DMS153 treated with DMSO at 0.1 percent for 48 hours (cell line): ENCODE measurements at regions not wholly inside any gene's neighbourhood (a gene's known extent, or its start where the extent isn't known, plus 50 kb on each side); places are given as distances from the start of the nearest gene placed in this dataset.

Source experiments
- DNase-seq: peaks from one replicate; lab custom pipeline; 2025; ENCODE audit not compliant: unreplicated experiment; lab: John Stamatoyannopoulos, UW

DNA sequence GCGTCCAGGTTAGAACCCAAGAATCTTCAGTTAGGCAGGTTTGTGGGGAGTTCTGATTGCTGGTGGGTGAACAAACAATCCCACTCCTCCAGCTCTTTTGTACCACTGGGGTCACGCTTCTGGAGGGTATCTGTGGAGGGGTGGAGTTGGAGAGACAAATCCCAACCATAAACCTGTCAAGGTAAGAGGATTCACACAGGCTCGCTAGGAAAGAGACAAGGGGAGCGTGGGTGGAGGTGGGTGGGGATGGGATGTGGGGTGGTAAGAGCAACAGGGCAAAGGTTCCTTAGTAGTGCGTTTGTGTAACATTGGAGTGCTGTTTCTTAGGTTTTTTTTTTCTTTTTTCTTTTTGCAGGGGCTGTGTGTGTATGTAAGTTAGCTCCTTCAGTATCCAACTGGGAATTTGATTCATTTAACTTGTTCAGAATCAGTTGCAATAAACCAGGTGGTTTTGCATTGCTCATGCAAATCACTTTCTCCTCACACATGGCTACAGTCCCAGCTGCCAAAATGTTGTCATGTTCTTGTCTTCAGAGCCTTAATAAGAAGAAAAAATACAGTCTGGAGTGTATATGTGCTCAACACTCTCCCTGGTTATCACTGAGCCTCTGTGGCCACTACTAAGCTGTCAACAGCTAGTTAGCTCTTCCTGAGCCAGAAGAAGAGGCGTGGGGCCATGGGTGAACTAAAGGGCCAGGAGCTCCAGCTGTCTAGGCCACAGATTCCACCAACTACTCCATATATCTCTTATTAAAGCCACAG is 164.0 kb upstream of the RAD23B start:
- no peak for DNase-seq

GRCh38 chr9:107119735-107120134 is 163.3 kb upstream of the RAD23B start:
- no peak for DNase-seq

DNA sequence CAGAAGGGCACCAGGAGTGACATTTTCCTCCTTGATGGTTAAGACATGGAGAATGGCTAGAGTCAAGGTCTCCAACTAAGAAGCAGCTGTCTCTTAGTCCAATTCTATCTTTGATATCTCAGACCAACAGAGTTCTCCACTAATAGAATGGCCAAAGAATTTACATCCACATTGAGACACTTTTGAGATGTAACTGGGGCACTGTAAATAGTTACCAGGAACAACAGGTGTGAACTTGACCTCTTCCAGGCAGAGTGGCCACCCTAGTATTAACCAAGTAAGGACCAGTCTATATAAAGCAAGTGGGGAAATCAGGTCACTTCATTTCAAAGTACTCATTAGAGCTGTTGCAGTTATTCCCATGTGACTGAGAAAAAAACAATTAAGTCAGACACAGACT is 159.7 kb upstream of the RAD23B start:
- DNase-seq, result no peak

DNA sequence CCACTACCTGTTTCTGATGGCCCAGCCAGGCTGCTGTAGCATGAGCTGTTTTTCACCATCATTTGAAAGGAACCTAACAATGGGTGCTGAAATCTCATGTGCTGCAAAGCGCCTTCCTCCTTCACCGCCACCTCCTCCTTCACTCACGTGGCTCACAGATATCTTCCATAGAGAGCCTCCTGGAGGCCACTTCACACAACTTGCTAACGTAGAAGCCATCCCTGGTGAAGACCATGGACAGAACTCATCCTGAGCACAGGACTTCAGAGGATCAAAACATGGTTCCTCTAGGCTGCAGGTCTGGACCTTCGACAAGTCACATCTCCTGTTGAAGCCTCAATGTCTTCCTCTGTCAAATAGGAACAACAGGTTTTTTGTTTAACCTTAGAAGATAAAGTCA is 155.5 kb upstream of the RAD23B start:
- no peak for DNase-seq

- DNase-seq, result peak; percentile 56
These were observed 151.8 kb upstream of the RAD23B start for GRCh38 chr9:107131108-107131799.

DNA sequence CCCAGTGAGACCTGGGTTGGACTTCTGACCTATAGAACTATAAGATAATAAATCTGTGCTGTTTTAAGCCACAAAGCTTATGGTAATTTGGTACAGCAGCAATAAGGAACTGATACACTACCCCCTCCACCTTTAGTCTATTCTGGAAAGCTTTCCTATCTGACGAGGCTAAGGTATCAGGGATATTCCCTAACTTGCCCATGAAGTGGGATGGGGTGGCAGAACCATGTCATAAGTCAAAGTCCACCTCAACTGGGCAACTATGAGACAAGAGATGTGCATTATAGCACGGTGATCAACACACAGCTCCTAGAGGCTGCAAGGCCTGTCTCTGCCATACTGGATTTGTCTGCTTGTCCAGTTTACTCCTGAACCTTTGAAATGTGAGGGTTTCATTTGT is 146.8 kb upstream of the RAD23B start:
- DNase-seq, result no peak

GRCh38 chr9:107137495-107138202 is 145.4 kb upstream of the RAD23B start:
- DNase-seq, result no peak

GRCh38 chr9:107138261-107138992 is 144.7 kb upstream of the RAD23B start:
- no peak for DNase-seq

DNA sequence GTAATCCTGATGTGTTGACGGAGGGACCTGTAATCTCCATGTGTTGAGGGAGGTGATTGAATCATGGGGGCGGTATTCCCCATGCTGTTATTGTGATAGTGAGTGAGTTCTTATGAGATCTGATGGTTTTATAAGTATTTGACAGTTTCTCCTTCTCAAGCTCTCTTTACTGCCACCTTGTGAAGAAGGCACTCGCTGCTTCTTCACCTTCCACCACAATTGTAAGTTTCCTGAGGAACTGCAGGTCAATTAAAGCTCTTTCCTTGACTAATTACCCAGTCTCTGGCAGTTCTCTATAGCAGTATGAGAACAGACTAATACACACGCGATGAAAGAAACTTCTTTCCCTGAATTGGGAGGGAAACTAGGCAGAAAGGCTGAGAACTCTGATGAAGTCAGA is 141.1 kb upstream of the RAD23B start:
- DNase-seq, result no peak

DNA sequence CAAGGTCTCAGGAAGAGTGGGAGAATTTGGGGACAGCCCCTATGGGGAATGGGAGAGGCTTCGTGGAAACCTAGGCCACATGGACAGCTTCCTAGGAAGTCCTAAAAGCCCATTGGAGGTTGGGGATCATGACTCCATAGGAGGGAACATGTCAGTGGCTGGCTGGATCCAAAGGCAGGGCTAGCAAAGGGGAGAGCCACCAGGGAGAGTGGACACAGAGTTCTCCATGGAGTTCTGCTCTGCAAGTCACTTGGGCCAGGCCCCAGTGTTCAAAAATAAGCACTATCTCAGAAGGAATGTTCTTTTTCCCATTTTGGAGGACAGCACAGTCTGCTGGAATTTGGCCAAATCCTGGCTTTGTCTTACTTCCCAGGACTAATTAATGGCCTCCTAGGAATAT is 140.6 kb upstream of the RAD23B start:
- no peak for DNase-seq

DNA sequence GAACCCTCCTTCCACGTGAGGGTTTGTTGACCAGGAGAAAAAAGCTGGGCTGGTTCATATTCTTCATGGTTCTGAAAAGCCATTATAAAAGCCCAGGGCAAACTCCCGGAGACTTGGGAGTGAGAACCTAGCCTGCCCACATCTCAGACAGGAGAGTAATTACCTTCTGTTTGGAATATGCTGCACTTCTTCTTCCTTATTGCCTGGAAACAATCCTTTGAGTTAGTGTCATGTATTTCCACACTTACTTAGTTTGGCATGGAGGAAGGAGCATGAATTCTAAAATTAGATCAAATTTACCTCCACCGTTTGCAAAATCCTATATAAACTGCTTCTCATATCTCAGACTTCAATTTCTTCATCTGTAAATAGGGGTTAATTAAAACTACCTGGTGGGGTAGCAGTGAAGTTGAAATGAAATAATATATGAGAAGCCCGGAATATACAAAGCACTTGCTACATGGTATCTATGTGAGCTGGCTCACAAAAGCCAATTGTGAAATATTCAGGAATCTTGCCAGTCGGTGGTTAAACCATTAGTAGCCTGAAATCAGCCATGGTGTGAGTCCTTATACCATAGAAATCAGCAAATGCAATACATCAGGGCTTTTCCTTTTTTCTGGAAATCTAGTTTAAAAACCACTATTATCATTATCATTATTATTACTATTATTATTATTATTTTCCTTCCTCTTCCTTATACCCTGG is 140.0 kb upstream of the RAD23B start:
- no peak for DNase-seq

GRCh38 chr9:107144475-107144874 is 138.6 kb upstream of the RAD23B start:
- no peak for DNase-seq

DNA sequence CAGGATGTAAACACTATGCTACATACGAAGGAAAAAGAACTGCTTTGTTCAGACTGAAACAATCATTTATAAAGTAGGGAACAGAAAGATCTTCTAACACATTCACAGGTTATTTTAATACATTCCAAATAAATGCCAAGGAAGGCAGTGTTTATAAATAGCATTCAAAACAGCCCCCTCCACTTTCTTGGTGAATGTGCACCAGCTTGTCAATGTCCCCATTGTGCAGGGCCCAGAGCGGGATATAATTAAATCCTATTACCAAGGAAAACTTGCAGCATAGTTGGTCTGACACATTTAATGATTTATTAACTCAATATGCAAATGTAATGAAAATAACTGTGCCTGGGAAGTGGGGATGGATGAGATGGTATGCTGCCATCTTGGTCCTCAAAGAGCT is 135.9 kb upstream of the RAD23B start:
- no peak for DNase-seq

DNA sequence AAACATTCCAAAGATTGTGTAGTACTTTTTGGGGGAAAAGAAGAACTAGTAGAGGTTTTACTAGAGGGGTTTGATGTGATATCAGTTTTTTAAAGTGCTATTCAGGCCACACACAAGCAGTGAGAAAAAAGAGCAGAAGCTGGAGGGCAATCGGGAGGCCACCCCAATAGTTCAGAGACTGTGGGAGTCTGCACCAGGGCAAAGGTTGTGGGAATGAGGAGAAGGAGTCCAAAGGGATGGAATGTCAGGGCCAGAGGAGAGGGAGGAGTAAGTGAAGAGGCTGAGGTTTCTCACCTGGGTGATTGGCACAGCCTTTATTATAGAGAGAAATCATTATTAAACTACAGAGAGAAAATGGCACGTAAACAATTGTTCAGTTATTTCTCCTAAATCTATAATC is 134.9 kb upstream of the RAD23B start:
- DNase-seq, result no peak

GRCh38 chr9:107149756-107150155 is 133.3 kb upstream of the RAD23B start:
- no peak for DNase-seq

DNA sequence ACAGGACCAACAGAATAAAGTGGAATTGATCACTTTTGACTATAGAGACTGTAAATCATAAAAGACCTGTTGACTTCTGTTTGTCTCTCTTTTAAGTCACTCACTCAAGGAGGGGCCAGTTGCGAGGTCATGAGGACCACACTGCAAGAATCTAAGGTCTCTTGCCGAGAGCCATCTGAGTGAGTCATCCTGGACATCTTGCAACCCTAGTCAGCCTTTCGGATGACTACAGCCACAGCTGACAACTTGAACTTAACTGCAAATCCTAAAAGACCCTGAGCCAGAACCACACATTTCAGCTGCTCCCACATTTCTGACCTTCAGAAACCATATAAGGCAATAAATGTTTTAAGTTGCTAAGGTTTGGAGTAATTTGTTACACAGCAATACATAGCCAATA is 129.7 kb upstream of the RAD23B start:
- DNase-seq, result no peak

DNA sequence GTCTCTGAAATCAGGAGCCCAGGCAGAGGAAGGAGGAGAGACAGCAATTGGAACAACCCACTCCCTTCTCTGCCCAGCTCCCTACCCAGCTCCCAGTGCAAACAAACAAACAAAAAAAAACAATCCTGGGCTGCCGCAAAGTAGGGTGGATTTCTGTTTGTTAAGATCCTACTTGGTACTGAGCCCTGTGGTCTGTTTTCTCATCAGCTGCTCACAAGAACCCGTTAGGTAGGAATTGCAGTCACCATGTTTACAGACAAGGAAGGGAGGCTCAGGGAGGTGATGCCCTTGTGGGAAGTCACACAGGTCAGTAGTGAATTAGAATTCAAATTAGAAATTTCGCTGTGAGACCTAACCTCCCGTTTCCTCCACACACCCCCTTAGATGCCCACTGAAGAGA is 128.8 kb upstream of the RAD23B start:
- no peak for DNase-seq

GRCh38 chr9:107154766-107155165 is 128.3 kb upstream of the RAD23B start:
- no peak for DNase-seq

GRCh38 chr9:107155244-107155817 is 127.7 kb upstream of the RAD23B start:
- DNase-seq, result no peak

DNA sequence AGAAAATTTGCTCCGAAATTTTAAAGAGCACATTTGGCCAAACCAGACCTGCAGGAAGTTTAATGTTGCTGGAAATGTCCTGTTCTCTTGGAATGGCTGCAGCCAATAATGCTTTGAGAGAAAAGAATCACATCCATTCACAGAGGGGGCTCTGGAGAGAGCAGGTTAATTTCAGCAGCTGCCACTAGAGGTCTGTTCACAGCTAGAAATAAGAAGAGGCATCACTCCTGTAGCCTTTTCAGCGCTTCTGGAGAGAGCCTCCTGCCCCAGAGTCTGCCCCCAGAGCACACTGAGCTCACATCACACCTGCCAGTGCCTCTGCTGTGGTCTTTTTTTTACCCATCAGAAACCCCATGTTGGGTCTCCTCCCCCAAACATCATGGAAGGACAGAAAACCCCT is 124.8 kb upstream of the RAD23B start:
- peak; percentile 41 for DNase-seq
